ENCODE measurements at regions not wholly inside any gene's neighbourhood (a gene's known extent, or its start where the extent isn't known, plus 50 kb on each side); places are given as distances from the start of the nearest gene placed in this dataset.

- no peak for TF ChIP-seq POLR2AphosphoS5 (IDR thresholded peaks at IDR 0.05; ENCODE audit: low read depth)
- TF ChIP-seq, protein P1, sequence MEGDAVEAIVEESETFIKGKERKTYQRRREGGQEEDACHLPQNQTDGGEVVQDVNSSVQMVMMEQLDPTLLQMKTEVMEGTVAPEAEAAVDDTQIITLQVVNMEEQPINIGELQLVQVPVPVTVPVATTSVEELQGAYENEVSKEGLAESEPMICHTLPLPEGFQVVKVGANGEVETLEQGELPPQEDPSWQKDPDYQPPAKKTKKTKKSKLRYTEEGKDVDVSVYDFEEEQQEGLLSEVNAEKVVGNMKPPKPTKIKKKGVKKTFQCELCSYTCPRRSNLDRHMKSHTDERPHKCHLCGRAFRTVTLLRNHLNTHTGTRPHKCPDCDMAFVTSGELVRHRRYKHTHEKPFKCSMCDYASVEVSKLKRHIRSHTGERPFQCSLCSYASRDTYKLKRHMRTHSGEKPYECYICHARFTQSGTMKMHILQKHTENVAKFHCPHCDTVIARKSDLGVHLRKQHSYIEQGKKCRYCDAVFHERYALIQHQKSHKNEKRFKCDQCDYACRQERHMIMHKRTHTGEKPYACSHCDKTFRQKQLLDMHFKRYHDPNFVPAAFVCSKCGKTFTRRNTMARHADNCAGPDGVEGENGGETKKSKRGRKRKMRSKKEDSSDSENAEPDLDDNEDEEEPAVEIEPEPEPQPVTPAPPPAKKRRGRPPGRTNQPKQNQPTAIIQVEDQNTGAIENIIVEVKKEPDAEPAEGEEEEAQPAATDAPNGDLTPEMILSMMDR (conservative IDR thresholded peaks at IDR 0.05; ENCODE audit: low read depth in 2 of 2), result no peak
Measured at GRCh38 chr2:156689939-156690338, 253.8 kb downstream of the GPD2 start.
